H1 (cell line): ENCODE measurements at regions not wholly inside any gene's neighbourhood (a gene's known extent, or its start where the extent isn't known, plus 50 kb on each side); places are given as distances from the start of the nearest gene placed in this dataset.

Source experiments
- TF ChIP-seq, protein P1 (sequence below): IDR thresholded peaks from 2 replicates; pipeline ENCODE4 v1.6.1; 2011; ENCODE audit warnings: low read depth, mild to moderate bottlenecking, low read length; ENCODE audit not compliant: insufficient read depth

DNA sequence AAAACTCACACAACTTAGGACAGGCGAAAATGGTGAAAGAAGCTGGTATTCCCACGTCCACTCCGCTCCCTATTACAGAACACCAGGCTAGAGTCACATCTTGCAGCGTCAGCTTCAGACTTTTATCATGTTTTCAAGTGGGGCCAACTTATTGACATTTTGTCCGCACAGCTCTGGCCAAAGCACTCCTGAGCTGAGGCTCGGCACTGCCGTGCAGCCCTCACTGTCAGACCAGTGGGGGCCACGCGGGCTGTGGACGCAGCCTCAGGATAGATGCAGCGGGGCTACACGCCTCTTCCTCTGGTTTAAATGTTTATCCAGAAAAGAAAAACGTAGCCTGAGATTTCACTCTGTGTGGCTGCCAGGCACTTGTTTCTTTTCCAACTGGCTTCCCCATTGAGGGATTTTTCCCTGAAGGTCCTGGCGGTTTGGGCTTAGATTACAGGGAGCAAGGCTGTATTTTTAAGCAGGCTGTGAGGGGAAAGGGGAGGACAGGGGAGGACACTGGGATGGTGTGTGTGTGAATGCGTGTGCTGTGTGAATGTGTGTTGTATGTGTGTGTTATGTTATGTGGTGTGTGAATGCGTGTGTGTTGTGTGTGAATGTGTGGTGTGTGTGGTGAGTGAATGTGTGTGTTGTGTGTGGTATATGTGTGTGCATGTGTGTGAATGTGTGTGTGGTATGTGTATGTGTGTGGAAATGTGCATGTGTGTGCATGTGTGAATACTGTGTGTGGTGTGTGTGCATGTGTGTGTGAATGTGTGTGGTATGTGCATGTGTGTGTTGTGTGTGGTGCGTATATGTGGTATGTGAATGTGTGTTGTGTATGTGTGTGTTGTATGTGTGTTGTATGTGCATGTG is 267.6 kb downstream of the DCDC2C start (continued):
- TF ChIP-seq, protein P1, sequence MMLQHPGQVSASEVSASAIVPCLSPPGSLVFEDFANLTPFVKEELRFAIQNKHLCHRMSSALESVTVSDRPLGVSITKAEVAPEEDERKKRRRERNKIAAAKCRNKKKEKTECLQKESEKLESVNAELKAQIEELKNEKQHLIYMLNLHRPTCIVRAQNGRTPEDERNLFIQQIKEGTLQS: no peak
